GM18867 (cell line): ENCODE measurements at regions not wholly inside any gene's neighbourhood (a gene's known extent, or its start where the extent isn't known, plus 50 kb on each side); places are given as distances from the start of the nearest gene placed in this dataset.
"Not testable (repeated sequence)": the region's sequence is repeated elsewhere in the genome, so short reads cannot be mapped to it uniquely, and the experiment has no call there.

Source experiments
- ATAC-seq: cut with Tn5 transposase; IDR thresholded peaks from one replicate; pipeline ENCODE4 v1.9.1; 2021; ENCODE audit warnings: mild to moderate bottlenecking, moderate library complexity; ENCODE audit not compliant: unreplicated experiment

DNA sequence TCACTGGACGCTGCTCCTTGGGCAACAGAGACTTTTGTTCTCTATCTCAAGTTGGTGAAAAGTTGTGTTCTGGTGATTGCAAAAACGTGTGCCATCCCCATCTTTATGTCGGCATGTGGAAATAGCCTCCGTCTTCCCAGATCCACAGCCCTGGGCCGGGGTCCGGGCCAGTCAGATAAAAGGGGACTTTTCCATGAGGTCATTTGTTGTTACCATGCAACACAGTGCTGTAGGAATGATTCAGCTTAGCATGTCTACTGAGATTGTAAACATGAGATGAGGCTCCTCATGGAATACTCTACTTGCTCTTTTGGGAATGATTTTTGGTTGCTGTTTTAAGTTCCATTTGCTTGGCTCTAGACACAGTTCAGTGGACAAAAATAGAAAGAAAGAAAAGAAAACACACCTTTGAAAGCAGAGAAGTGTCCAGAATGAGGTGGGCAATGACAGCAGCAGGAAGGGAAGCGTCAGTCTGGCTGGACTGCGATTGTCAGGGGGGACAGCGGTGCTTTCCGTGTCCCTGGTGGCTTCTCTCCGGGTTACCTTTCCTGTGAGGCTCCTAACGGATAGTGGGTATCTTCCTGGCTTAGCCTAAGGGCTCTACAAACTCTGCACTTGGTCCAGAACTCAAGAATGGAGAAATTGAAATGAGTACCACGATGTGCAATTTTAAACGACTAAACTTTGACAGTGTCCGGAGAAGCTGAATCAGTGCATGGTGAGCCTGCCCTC lies 91.6 kb downstream of the TEX29 start:
- ATAC-seq, result no peak

DNA sequence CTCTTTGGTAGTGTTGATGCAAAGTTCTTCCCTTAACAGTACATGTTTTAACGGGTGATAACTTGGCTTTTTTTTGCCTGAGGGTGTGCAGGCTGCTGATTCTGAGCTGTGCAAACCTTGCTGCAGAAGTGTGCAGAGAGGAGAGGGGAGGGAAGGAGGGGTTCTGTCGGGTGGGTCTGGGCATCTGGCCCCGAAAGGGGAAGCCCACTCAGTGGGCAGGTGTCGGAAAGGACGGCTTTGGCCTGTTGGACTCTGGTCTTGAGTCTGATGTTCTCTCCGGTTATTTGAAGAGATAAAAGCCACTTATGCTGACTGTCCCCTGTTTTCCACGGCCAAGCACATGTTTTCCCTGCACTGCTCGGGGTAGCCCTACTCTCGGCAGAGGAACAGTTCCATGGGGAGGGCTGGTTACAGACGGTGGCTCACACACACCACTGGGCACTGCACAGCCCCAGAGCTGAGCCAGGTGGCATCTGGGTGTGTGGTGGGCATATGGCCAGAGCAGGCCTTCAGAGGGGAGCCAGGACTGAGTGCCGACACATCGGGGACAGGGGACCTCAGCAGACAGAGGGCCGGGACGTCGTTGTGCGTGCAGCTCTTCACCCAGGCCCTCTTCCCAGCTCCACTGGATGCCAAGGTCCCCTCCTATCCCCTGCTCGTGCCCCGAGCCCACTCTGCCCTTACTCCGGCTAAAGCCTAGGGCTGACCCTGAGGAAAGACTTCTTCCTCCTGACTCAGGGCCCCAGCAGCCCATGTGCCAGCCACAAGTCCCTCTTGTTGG lies 93.2 kb downstream of the TEX29 start:
- no peak for ATAC-seq

DNA sequence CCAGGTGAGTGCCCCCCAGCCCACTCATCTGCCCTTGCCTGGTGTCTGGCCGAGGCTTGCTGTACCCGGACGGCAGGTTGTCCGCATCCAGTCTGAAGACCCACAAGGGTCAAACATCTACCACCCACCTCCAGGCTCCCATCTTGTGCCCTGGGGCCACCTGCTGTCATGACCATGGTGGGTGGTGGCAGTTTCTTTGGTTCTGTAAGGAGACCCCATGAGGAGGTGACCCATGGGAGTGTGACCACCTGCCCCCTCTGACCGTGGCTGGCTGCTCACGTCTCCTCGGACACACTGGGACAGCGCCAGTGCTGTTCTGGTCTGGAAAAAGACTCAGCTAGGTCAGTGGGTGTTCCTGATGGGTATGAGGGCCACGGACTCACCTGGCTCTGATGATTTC lies 93.9 kb downstream of the TEX29 start:
- no peak for ATAC-seq

DNA sequence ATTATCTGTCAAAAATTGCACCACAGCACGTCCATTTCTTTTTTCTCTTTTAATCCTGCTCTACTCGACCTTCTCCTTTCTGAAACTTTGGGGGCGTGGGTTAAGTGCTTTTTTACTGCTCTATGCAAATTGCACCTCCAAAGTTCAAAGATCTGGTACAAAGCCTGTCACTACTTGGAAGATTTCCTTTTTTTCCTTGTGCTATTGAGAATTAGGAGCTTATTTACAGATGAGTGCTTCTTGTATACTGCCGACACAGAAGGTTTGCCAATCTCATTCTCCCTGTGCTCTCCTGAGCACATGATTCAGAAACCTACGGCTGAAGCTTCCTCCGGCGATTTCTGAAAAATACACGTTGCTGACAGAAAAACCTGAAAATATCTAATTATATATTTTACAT lies 94.8 kb downstream of the TEX29 start:
- ATAC-seq, result no peak

DNA sequence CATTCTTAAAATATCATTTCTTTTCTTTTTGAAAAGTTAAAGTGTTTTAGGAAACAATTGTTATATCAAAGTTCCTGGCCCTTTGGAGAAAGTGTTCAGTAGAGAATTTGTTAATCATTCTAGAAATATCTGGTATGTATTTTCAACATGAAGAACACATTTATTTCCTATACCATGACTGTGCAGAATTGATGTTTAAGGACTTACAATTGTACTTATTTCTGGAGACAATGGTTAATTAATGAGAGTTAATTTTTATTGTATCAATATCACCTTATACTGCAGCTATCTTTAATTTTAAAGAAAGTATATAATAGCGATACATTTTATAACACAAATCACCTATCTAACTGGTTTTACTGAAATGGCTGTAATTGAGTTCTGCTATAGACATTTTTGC lies 95.3 kb downstream of the TEX29 start:
- ATAC-seq, result no peak

DNA sequence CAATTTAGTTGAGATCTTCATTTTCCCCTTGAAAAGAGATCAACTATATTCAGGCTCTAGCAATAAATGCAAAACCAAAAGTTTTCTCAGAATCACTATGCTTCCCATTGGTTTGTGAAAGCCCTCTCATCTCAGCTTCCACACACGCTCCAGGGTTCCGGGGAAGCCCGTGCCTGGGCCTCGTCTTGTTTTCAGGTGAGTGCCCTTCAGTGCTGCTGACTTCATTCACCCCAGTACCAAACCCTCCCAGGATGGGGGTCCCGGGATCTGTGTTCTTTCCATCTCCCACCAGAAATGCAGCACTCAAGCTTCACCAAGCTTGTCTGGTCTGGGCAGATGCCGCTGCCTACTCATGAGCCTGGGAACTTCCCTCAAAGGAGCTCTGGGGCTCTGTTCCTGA lies 97.7 kb downstream of the TEX29 start:
- ATAC-seq, result no peak

DNA sequence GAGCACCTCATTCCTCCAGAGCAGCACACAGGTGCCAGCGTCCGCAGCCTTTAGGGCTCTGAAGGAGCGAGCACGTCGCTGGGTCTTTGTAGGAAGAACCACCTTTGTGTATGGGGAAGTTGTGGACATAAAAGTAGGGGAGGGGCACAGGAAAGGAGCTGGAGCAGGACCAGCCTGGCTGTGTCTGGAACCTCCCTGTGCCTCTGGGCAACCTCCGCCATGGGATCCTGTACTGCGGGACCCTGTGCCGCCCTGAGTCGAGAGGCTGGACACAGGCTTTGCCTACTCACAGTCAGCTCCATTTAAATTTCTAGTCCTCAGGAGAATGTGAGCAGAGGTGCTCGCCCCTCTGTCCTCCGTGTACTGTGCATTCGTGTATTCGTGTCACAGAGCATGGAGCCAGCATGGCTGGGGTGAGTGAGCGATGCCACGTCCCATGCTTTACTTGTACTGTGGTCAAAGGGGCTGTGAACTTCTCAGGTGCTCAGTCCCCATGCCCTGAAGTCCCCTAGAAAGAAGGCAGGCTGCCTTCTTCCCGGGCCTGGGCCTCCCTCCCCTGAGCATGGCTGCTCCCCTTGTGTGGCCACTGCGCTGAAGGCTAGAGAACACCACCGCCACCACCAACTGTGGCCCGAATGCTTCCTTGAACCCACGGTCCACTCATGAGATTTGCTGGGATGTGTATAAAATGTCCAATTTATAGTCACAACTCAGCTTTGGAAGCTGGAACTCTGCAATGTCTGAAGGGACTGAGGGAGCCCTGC lies 99.9 kb downstream of the TEX29 start:
- ATAC-seq, result no peak

DNA sequence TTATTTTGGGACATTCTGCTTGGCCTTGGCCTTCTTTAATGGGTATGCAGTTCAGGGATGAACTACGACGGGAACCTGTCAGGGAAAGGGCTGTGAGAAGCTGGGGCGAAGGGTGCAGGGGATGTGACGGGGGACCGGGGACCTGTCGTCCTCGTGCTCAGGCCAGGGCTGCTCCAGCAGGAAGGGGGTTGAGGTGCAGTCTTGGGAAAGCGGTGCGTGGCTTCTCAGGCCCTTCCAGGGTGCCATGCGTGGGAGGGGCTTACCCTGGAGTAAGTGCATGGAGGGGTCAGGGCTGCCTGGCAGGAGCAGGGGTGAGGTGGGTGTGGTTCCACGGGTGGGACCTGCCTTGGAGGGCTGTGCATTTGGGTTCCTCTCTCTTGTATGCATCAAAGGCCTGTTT lies 100.8 kb downstream of the TEX29 start:
- no peak for ATAC-seq

DNA sequence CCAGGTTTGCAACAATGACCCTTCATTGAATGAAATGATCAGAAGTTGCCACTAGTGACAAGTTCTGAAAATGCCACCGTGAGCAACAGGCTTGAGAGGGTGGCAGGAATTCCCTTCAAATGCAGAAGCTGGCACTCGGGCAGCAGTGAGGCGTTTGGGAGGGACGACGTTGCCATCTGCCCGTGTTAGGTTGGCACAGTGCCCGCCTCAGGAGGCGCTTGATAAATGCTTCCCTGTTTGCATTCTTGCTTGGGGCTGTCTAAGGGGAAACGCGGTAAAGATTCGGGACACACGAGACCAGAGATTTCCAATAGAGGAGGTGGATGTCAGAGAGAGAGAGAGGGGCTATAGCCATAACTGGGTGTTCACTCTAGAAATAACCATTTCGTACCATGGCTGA lies 101.9 kb downstream of the TEX29 start:
- ATAC-seq, result no peak

DNA sequence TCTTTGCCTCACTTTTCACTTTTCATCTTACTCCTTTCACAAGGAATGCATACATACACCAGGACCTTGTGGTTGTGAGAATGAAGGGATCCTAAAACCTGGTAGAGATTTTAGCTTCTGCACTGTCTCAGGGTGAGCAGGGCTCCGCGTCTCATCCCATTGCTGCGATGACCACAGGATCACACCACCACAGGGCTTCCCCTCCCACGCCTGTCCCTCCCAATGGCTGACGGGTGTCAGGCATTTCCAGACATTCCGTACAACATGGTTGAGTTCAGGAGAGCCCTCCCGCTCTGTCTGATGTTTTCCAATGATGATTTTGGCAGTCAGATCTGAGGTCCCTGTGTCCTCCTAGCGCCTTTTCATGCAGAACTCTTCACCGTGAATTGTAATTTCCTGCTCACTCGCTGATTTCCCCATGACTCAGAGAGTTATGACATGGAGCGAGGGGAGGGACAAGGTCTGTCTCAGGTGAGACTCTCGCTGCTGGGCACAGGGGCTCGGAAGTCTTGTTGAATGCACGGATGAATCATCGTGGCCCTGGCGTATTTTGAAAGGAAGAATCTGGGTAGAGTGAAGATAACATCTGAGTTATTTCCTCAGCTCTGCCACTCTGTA lies 102.8 kb downstream of the TEX29 start:
- no peak for ATAC-seq

DNA sequence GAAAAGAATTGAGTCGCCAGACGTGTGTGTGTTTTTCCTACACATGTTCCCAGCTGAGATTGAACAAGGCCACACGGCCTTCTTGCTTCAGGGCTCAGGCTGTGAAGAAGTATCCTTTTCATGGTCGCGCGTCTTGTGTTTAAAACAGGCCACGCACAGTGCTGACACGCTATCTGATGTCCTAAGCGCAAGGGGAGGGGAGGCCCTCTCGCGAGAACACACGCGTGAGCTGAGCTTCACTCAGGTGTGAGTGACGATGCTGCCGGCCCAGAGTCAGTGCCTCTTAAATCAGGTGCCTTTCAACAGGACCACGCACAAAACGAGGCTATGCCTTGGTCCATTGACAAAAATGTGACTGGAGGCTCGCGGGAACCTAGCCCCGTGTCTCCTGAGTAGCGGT lies 103.7 kb downstream of the TEX29 start:
- no peak for ATAC-seq

DNA sequence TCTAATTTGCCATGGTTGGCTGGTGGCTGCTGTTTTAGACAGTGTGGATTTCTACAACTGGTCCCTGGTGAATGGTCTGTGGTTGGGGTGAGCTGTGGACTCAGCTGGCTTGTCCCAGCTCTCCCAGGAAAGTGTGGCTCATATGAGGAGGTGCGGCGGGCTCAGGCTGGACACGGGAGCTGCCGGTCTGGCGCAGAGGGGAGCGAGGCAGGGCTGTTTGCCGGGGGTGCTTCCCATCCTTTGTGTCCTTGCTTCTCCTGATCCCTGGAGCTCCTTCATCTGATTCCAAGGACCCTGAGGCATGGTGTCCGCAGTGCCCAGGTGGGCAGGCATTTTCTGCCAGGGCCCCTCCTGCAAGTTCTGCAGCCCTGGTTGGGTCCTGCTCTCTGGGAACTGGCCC lies 104.9 kb downstream of the TEX29 start:
- no peak for ATAC-seq

DNA sequence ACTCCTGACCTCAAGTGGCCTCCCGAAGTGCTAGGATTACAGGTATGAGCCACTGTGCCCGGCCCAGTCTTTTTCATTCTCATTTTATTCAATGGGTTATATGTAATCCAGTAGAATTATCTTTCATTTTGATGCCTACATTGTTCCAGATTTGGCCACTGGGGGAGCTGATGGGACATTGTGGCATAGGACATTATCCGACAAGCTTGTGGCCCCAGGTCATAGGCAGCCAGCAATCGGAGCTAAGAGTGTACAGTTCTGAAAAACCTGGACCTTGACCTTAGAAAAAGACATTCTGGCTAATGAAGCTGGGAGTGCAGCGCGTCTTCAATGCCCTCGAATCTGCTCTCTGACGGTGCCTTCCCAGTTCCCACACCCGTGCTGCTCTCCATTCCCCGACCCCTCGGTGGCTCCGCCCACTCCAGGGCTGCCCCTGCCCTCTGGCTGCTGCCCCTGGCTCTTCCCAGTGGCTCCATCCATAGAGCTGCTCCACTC lies 108.7 kb downstream of the TEX29 start:
- ATAC-seq, result no peak

DNA sequence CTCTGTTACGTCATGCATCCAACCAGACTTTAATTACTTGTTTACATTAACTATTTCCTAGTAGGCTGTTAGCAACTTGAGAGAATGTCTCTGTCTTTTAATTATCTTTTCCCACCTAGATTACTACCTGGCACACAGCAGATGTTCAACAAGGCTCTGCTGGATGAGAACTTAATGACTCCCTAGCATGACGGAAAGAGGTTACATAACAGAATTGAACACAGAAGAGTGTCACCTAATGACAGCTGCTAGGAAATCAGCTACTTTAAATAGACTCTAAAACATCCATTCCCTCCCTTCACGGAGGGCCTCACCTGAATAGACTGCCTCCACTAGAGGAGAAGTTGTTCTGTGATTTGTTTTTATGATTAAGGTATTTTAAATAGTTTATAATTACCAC lies 110.8 kb downstream of the TEX29 start:
- ATAC-seq, result no peak

DNA sequence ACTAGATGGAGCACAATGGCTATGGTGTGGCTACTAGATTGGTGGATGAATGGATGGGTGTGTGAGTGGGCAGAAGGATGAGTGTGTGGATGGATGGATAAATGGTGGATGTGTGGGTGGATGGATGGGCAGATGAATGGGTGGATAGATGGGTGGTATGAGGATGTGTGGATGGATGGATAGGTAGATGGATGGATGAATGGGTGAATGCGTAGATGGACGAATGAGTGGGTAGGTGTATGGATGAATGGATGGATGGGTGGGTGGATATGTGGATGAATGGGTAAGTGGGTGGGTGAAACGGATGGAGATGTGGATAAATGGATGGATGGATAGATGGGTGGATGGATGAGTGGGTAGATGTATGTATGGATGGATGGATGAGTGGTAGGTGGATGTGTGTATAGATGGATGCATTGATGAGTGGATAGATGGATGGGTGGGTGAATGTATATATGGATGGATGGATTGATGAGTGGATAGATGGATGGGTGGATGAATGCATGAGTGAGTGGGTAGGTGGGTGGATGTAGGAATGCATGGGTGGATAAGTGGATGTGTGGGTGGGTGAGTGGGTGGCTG lies 114.2 kb downstream of the TEX29 start:
- ATAC-seq, result no peak

DNA sequence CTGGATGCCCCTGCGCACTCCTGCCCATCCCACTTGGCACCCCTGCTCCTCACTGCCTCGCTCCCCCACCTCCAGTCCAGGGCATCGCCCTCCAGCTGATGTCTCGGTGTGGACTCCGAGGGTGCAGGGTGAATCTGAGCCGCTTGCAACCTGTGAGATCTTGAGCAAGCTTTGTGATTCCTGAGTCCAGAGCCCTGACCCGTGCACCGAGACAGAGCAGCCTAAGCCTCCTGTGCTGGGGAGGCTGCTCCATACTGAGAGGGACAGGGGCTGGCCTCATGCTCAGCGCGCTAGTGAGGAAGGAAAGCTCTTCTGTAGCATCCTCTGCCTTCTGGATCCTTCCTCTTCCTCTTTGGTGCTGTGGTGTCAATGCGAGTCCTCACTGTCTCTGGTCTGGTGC lies 116.0 kb downstream of the TEX29 start:
- ATAC-seq, result no peak

DNA sequence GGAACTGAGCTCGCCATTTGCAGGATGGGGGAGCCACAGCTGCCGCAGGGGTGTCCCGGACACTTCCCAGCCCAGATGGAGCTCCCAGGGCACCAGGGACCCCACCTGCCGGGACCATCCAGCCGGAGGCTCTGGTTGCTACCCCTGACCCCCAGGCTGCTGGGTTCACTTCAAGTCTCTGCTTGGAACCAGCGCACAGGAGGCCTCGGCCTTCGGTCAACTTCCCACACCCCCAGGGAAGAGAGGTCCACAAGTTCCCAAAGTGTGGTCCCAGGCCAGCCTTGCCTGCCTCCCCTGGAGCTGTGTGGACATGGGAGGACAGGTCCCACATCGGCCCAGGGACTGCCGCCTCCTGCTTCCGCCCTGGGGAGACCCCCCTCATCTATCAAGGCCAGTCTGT lies 117.0 kb downstream of the TEX29 start:
- no peak for ATAC-seq

DNA sequence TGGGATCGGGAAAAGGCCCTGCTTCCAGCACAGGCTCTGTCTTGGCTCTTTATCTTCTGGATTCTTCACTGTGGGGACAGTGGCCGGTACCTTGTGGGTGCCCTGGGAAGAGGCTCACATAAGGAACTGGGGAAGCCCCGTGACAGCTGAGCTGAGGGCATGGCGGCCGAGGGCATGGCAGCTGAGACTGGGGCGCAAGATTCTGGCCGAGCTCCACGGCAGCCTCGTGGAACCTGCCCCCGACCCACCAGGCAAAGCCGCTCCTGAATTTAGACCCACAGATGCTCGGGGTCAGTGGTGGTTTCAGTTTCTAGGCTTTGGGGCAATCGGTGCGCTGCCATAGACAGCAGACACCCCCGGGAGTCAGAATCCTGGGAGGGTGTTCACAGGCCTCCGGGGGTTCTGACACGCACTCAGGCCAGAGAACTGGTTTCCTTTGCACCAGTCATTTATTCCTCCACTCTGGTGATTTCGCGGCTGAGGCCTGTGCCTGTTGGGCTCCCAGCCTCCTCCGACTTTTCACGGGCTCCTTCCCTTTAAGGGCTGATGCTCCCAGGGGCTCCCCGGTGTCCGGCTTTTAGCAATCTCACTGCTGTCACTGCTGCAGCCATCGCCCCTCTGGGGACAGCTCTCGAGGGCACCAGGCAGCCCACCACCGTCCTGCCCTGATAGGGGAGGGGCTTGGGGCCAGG lies 117.6 kb downstream of the TEX29 start:
- no peak for ATAC-seq

DNA sequence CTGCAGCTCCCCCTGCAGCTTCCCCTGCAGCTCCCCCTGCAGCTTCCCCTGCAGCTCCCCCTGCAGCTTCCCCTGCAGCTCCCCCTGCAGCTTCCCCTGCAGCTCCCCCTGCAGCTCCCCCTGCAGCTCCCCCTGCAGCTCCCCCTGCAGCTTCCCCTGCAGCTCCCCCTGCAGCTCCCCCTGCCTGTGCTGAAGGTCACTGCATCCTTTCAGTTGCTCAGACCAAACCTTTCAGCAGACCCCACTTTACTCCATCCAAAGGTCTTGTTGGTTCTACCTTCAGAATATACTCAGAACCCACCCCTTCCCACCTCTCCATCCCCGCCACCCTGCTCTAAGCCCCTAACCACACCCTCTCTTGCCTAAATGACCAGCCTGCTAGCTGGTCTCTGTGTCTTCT lies 120.0 kb downstream of the TEX29 start:
- not testable (repeated sequence) for ATAC-seq

DNA sequence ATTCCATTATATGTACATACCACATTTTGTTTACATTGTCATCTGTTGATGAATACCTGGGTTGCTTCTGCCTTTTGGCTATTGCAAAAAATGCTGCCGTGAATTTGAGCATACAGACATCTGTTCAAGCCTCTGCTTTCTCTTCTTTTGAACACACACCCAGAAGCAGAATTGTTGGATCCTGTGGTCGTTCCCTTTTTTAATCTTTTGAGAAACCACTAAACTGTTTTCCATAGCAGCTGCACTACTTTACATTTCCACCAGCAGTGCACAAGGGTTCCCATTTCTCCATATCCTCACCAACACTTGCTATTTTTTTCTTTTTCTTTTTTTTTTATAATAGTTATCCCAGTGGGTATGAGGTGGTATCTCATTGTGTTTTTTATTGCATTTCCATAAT lies 123.5 kb downstream of the TEX29 start:
- no peak for ATAC-seq
